ENCODE measurements at regions not wholly inside any gene's neighbourhood (a gene's known extent, or its start where the extent isn't known, plus 50 kb on each side); places are given as distances from the start of the nearest gene placed in this dataset.

DNA sequence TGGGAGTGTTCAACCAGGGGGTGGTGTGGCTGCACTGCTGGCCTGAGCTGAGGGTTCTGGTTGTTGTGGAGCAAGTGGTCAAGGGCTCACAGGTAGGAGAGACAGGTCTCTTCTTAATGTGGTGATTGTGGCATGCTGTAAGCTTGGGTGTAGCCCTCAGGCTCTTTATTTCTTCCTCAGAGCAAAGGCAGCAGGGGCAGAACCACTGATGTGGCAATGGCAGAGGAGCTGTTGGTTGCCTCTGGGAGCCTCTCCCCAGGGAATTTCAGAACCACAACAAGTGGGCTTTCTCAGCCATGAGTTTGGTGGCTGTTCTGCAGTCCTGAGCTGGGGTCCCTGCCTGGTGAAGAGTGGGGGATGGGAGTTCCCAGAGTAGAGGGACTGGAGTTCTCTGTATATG lies 1017.2 kb downstream of the SH3BGRL start:
- Mint-ChIP-seq H3K27ac (no peak overlapping the region), H3K4me3 (no peak overlapping the region), H3K9me3 (peaks cover 54% of the 10 kb centered on the region), H3K36me3 (no peaks in the 10 kb centered on the region), H3K4me1 (no peaks in the 10 kb centered on the region), H3K27me3 (ENCODE audit: low read depth) (no peaks in the 10 kb centered on the region)
- TF ChIP-seq, protein P1, sequence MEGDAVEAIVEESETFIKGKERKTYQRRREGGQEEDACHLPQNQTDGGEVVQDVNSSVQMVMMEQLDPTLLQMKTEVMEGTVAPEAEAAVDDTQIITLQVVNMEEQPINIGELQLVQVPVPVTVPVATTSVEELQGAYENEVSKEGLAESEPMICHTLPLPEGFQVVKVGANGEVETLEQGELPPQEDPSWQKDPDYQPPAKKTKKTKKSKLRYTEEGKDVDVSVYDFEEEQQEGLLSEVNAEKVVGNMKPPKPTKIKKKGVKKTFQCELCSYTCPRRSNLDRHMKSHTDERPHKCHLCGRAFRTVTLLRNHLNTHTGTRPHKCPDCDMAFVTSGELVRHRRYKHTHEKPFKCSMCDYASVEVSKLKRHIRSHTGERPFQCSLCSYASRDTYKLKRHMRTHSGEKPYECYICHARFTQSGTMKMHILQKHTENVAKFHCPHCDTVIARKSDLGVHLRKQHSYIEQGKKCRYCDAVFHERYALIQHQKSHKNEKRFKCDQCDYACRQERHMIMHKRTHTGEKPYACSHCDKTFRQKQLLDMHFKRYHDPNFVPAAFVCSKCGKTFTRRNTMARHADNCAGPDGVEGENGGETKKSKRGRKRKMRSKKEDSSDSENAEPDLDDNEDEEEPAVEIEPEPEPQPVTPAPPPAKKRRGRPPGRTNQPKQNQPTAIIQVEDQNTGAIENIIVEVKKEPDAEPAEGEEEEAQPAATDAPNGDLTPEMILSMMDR (IDR thresholded peaks at IDR 0.05; ENCODE audit: unreplicated experiment), result no peak
- no peak for DNase-seq (ENCODE audit: low spot score in 2 of 2, unreplicated experiment in 2 of 2)

DNA sequence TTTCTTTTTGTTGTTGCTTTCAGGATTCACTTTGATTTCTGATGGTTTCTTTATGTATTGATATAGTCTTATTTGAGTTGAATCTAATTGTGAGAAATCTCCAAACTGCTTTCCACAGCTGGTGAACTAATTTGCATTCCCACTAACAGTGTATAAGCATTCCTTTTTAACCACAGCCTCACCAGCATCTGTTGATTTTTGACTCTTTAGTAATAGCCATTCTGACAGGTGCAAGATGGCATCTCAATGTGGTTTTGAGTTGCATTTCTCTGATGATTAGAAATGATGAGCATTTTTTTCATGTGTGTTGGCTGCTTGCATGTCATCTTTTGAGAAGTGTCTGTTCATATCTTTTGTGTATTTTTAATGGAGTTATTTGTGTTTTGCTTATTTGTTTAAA lies 1023.1 kb downstream of the SH3BGRL start:
- no peak for DNase-seq (ENCODE audit: low spot score in 2 of 2, unreplicated experiment in 2 of 2)
- TF ChIP-seq, protein P1 (IDR thresholded peaks at IDR 0.05; ENCODE audit: unreplicated experiment), result no peak
- H3K4me1 Mint-ChIP-seq, result no peaks in the 10 kb centered on the region
- H3K27ac Mint-ChIP-seq, result no peak overlapping the region
- H3K4me3 Mint-ChIP-seq, result no peak overlapping the region
- no peaks in the 10 kb centered on the region for H3K27me3 Mint-ChIP-seq (ENCODE audit: low read depth)
- peaks cover 49% of the 10 kb centered on the region for H3K9me3 Mint-ChIP-seq
- H3K36me3 Mint-ChIP-seq, result peaks cover 1% of the 10 kb centered on the region

DNA sequence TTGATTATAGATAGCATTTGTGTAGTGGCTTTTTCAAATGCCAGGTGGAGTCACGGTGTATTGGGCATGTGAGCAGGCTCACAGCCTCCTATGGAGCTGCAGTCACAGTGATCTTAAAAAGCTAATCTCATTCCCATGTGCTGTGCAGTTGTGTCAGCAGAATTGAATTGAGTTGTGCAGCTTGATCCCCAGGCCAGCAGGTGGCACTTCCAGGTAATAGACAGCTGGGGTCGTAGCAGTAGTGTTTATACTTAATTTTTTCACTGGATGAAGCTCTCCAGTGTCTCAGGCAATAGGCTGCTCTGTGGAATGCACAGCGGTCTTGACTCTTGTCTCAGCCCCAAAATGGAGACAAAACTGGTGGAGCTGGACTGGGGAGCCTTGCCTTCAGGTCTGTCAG lies 1028.1 kb downstream of the SH3BGRL start:
- H3K4me3 Mint-ChIP-seq, result no peak overlapping the region
- no peaks in the 10 kb centered on the region for H3K27me3 Mint-ChIP-seq (ENCODE audit: low read depth)
- H3K36me3 Mint-ChIP-seq, result no peaks in the 10 kb centered on the region
- DNase-seq (ENCODE audit: low spot score in 2 of 2, unreplicated experiment in 2 of 2), result no peak
- TF ChIP-seq, protein P1 (IDR thresholded peaks at IDR 0.05; ENCODE audit: unreplicated experiment), result no peak
- no peak overlapping the region for H3K27ac Mint-ChIP-seq
- peaks cover 63% of the 10 kb centered on the region for H3K9me3 Mint-ChIP-seq
- H3K4me1 Mint-ChIP-seq, result no peaks in the 10 kb centered on the region

DNA sequence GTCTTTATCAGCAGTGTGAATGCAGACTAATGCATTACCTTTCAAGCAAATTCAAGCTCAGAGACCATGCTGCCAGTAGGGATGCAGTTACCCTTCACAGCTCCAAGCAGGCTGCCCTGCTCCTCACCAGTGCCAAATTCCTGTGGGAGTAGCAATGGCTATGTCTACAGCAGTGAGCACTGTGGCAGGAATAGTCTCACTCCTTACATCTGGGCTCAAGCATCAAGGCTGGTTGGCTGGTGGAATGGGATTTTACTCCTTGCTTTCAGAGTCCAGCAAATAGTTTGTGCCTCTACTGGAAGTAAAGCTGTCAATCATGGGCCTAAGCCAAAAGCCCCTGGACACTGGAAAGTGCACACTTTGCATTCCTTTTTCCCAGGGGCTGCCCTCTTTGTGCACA lies 1030.8 kb downstream of the SH3BGRL start:
- H3K4me3 Mint-ChIP-seq, result no peak overlapping the region
- DNase-seq (ENCODE audit: low spot score in 2 of 2, unreplicated experiment in 2 of 2), result no peak
- H3K27ac Mint-ChIP-seq, result no peak overlapping the region
- H3K36me3 Mint-ChIP-seq, result no peaks in the 10 kb centered on the region
- peaks cover 78% of the 10 kb centered on the region for H3K9me3 Mint-ChIP-seq
- H3K4me1 Mint-ChIP-seq, result no peaks in the 10 kb centered on the region
- TF ChIP-seq, protein P1 (IDR thresholded peaks at IDR 0.05; ENCODE audit: unreplicated experiment), result no peak
- no peaks in the 10 kb centered on the region for H3K27me3 Mint-ChIP-seq (ENCODE audit: low read depth)

DNA sequence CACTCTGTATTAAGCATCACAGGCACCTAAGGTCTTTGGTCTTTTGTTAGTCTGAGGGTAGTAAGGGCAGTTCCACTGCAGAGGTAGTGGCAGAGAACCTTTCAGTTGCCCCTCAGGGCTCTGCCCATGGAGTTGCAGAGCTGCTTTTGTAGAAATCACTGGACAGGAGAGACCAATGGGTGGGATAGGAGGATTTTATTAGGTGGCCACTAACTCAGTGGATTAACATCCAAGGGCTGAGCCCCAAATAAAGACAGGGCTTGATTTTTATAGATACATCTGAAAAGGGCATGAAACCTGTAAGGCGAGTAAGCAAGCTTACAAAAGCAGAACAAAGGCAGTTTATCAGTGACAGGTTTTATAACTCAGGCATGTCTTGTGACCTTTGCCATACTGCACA lies 1035.4 kb downstream of the SH3BGRL start:
- no peak for DNase-seq (ENCODE audit: low spot score in 2 of 2, unreplicated experiment in 2 of 2)
- Mint-ChIP-seq H3K4me3 (no peak overlapping the region), H3K9me3 (peaks cover 78% of the 10 kb centered on the region), H3K27me3 (ENCODE audit: low read depth) (no peaks in the 10 kb centered on the region), H3K36me3 (no peaks in the 10 kb centered on the region), H3K4me1 (no peaks in the 10 kb centered on the region), H3K27ac (no peak overlapping the region)
- TF ChIP-seq, protein P1 (IDR thresholded peaks at IDR 0.05; ENCODE audit: unreplicated experiment), result no peak
